Keratinocyte (primary cell): ENCODE measurements at regions not wholly inside any gene's neighbourhood (a gene's known extent, or its start where the extent isn't known, plus 50 kb on each side); places are given as distances from the start of the nearest gene placed in this dataset.

Source experiments
- DNase-seq: peaks from one replicate; pipeline ENCODE4 v3.0.0-alpha.2; 2011; ENCODE audit warnings: low read depth, missing footprints, low spot score
- FAIRE-seq: peaks from 2 replicates; lab custom pipeline; 2011; peaks lifted over from hg19 to GRCh38; lab: Jason Lieb, UNC
- H2AFZ ChIP-seq: 2 replicates; pipeline ENCODE4 v1.6.0; 2012; ENCODE audit warnings: low read length, control low read depth, inconsistent platforms; ENCODE audit not compliant: control insufficient read depth
- H3K27ac ChIP-seq: 2 replicates; pipeline ENCODE4 v1.5.1; 2011; ENCODE audit warnings: low read length; ENCODE audit not compliant: control insufficient read depth, insufficient read depth
- H3K27me3 ChIP-seq: 3 replicates; pipeline ENCODE4 v1.6.0; 2011; ENCODE audit warnings: low read length; ENCODE audit not compliant: control insufficient read depth, insufficient read depth; ENCODE audit errors: extremely low read depth
- H3K36me3 ChIP-seq, 2 experiments: 2 replicates in 1 of 2; 3 replicates in 1 of 2; pipeline ENCODE4 v1.5.1; 2011; ENCODE audit warnings: low read length in 2 of 2, mild to moderate bottlenecking in 1 of 2; ENCODE audit not compliant: control insufficient read depth in 2 of 2, insufficient read depth in 2 of 2; ENCODE audit errors: extremely low read depth in 1 of 2
- H3K4me1 ChIP-seq: 3 replicates; pipeline ENCODE4 v1.5.1; 2011; ENCODE audit warnings: low read length; ENCODE audit not compliant: control insufficient read depth, insufficient read depth; ENCODE audit errors: extremely low read depth
- H3K4me2 ChIP-seq: 3 replicates; pipeline ENCODE4 v1.6.0; 2011; ENCODE audit warnings: low read depth, low read length; ENCODE audit not compliant: control insufficient read depth, insufficient read depth; ENCODE audit errors: extremely low read depth
- H3K4me3 ChIP-seq, 3 experiments: fragments of 200-600 bp in 1 of 3; sonication (generic) in 1 of 3; 2 replicates in 2 of 3; 3 replicates in 1 of 3; pipeline ENCODE4 v1.5.1; 2011 to 2016; ENCODE audit warnings: low read length in 3 of 3, mild to moderate bottlenecking in 3 of 3, control low read depth in 2 of 3, inconsistent platforms in 1 of 3, low read depth in 1 of 3, mixed read lengths in 1 of 3, mixed run types in 1 of 3, moderate library complexity in 1 of 3; ENCODE audit not compliant: control insufficient read depth in 2 of 3, insufficient read depth in 2 of 3; ENCODE audit errors: extremely low read depth in 1 of 3
- H3K79me2 ChIP-seq: 2 replicates; pipeline ENCODE4 v1.6.0; 2012; ENCODE audit warnings: low read length; ENCODE audit not compliant: control insufficient read depth, insufficient read depth
- H3K9ac ChIP-seq: 3 replicates; pipeline ENCODE4 v1.6.0; 2011; ENCODE audit warnings: low read length; ENCODE audit not compliant: control insufficient read depth, insufficient read depth; ENCODE audit errors: extremely low read depth
- H3K9me1 ChIP-seq: 3 replicates; pipeline ENCODE4 v1.6.0; 2011; ENCODE audit warnings: low read length; ENCODE audit not compliant: control insufficient read depth, insufficient read depth; ENCODE audit errors: extremely low read depth
- H3K9me3 ChIP-seq: 2 replicates; pipeline ENCODE4 v1.5.1; 2012; ENCODE audit warnings: low read depth, low read length; ENCODE audit not compliant: control insufficient read depth
- H4K20me1 ChIP-seq: 3 replicates; pipeline ENCODE4 v1.6.0; 2011; ENCODE audit warnings: low read length; ENCODE audit not compliant: control insufficient read depth, insufficient read depth; ENCODE audit errors: extremely low read depth
- CTCF ChIP-seq, 3 experiments: IDR thresholded peaks in 1 of 3; conservative IDR thresholded peaks in 1 of 3; optimal IDR thresholded peaks in 1 of 3; 2 replicates in 2 of 3; 3 replicates in 1 of 3; pipeline versions ENCODE3 to v1.5.1; 2011; ENCODE audit warnings: low read length in 3 of 3, mild to moderate bottlenecking in 3 of 3, moderate library complexity in 2 of 3, control low read depth in 1 of 3, inconsistent platforms in 1 of 3; ENCODE audit not compliant: insufficient read depth in 2 of 3; ENCODE audit errors: extremely low read depth in 1 of 3
- EZH2 ChIP-seq: IDR thresholded peaks from one replicate; pipeline ENCODE4 v1.6.1; 2012; ENCODE audit warnings: inconsistent platforms, mild to moderate bottlenecking, low read length, moderate library complexity
- dilution Hi-C: fragments of 300-500 bp; cut with MboI; formaldehyde crosslinking; loops from one replicate; pipeline ENCODE4 v1.7.0; 2020; ENCODE audit warnings: low sequenced_read_pairs; ENCODE audit not compliant: extremely low pct_ligation_motif_present

- H3K27ac ChIP-seq = peak overlapping the region; percentile 97
- peak overlapping the region; percentile 95 for H2AFZ ChIP-seq
- peak overlapping the region; percentile 69 for H3K9ac ChIP-seq
- no peaks in the 10 kb centered on the region for H3K79me2 ChIP-seq
- no peaks in the 10 kb centered on the region for H3K36me3 ChIP-seq
- no peaks in the 10 kb centered on the region for H3K9me1 ChIP-seq
- peak overlapping the region; percentile 87 for H3K4me2 ChIP-seq
- H3K4me1 ChIP-seq = peaks cover 20% of the 10 kb centered on the region
- H3K4me3 ChIP-seq = peak overlapping the region in 1 of 3 experiments; percentile 49
- DNase-seq (peak; percentile 90), FAIRE-seq (peak; percentile 100)
- H4K20me1 ChIP-seq = no peaks in the 10 kb centered on the region
- dilution Hi-C loops = no loop called here
- no peaks in the 10 kb centered on the region for H3K27me3 ChIP-seq
- no peaks in the 10 kb centered on the region for H3K9me3 ChIP-seq
- TF ChIP-seq CTCF (optimal IDR thresholded peaks at IDR 0.05 in 1 of 3, IDR thresholded peaks at IDR 0.05 in 1 of 3, conservative IDR thresholded peaks at IDR 0.05 in 1 of 3; ENCODE audit: extremely low read depth in 1 of 3, insufficient read depth in 2 of 3, low read length in 3 of 3) (no peak), EZH2 (no peak)
Measured at GRCh38 chr1:212179394-212180076, 105.7 kb upstream of the PPP2R5A start.

GRCh38 chr1:212181015-212181882, 104.0 kb upstream of the PPP2R5A start:
- no peak for FAIRE-seq

More at GRCh38 chr1:212181015-212181882, 104.0 kb upstream of the PPP2R5A start:
- Histone ChIP-seq H3K4me2 (no peak overlapping the region), H3K4me1 (peaks cover 20% of the 10 kb centered on the region), H3K9me1 (no peaks in the 10 kb centered on the region), H2AFZ (no peak overlapping the region), H3K79me2 (no peaks in the 10 kb centered on the region), H3K36me3 (no peaks in the 10 kb centered on the region), H4K20me1 (no peaks in the 10 kb centered on the region), H3K27me3 (no peaks in the 10 kb centered on the region), H3K27ac (no peak overlapping the region), H3K4me3 (no peak overlapping the region), H3K9me3 (no peaks in the 10 kb centered on the region), H3K9ac (no peak overlapping the region)
- DNase-seq = no peak
- dilution Hi-C loops = no loop called here
- TF ChIP-seq EZH2 (no peak), CTCF (optimal IDR thresholded peaks at IDR 0.05 in 1 of 3, IDR thresholded peaks at IDR 0.05 in 1 of 3, conservative IDR thresholded peaks at IDR 0.05 in 1 of 3; ENCODE audit: extremely low read depth in 1 of 3, insufficient read depth in 2 of 3, low read length in 3 of 3) (no peak)
